Left renal pelvis (tissue), 4 donors: ENCODE measurements at regions not wholly inside any gene's neighbourhood (a gene's known extent, or its start where the extent isn't known, plus 50 kb on each side); places are given as distances from the start of the nearest gene placed in this dataset.

Source experiments
- DNase-seq, 4 donors: peaks; one replicate each; pipeline ENCODE4 v3.0.0-alpha.2; 2013; ENCODE audit warnings: low read depth in 4 of 4, low spot score in 3 of 4

DNA sequence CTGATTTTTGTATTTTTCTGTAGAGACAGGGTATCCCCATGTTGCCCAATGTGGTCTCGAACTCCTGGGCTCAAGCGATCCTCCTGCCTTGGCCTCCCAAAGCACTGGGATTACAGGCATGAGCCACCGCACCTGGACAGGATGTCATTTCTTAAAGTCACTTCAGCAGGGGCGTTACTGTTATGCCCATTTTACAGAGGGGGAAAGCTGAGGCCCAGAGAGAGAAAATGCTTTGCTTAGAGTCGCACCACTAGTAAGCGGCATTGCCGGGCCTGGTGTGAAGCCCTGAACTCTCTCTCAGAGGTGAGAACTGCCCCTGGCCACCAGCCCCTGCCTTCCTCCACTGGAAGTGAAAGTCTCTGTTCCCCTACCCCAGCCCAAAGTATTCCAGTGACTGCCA is 207.0 kb downstream of the PHETA1 start:
- DNase-seq: no peak

DNA sequence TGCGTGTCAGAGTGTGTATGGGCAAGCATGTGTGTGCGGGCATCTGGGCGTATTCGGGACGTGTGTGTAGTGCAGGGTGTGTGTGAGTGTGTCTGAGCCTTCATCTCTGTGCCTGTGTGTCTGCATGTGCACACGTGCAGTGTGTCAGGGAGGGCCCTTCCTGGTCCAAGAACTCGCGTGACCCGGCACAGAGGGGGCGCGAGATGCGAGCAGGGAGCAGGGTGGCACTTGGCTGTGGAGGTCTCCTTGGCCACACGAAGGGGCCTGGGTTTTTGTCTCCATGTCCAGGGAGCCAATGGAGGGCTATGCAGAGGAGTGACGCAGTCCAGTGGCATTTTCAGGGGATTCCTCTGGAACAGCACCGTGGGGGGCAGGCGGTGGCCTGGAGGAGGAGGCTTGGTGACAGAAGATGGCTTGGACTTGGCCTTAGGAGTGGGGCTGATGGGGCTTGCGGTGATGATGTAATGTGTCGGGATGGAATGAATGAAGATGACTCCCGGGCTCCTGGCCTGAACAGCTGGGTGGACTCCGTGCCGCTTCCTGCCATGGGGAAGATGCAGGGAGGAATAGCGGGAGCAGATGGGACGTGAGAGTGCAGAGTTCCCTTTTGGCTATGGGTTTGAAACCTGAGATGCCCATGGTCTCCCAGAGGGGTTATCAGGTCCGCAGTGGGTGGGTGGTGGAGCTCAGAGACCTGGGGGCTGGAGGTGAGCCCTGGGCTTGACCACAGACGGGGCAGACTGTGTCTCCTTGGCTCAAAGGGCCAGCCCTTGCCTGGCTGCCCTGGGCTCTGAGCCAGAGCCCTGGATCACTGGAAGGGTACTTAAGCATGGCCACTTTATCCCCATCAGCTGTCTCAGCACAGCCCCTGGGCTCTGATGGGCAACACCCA is 208.3 kb downstream of the PHETA1 start:
- no peak for DNase-seq

DNA sequence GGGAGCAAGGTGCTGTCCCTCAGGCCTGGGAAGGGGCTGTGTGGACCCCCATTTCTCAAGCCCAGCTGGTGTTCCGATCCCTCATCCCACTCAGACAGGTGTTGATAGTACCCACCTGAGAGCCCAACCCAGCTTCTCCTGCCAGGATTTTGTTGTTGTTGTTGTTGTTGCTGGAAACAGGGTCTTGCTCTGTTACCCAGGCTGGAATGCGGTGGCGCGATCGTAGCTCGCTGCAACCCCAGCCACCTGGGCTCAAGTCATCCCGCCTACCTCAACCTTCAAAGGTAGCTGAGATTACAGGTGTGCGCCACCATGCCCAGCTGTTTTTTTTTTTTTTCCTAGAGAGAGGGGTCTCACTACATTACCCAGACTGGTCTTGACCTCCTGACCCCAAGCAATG is 209.9 kb downstream of the PHETA1 start:
- no peak for DNase-seq

DNA sequence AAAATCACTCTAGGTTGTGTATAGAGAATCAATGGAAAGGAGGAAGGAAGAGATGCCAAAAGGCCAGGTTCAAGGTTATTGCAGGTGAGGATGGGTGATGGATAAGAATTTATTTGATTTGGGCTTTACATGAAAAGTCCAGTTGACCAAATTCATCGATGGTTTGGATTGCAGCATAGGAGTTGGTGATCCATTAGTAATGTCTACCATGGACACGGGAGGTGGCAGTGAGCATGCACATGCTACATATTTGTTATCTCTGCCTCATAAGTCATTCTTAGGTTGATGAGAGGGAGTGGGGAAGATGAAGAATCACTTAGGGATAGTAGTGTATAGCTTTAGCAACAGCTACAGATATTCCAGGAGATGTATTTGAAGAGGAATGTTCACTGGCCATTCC is 211.4 kb downstream of the PHETA1 start:
- DNase-seq: no peak

DNA sequence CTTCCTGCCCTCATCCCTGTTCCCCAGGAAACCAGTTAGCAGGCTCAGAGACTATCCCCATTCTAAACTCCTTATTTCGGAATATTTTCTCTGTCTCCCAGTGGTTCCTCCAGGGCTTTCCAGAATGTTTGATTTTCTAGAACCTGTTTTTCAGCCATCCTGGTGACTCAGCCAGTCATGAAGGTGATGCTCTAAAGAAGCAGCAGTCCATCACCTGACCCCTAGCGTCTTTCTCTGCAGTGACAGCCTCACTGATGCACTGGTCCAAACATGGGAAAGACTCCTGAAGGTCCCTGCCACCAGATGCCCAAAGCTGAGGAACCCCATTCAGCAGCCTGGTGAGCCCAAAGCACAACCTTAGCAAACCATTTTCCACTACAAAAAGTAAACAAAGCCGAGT is 212.6 kb downstream of the PHETA1 start:
- no peak for DNase-seq

DNA sequence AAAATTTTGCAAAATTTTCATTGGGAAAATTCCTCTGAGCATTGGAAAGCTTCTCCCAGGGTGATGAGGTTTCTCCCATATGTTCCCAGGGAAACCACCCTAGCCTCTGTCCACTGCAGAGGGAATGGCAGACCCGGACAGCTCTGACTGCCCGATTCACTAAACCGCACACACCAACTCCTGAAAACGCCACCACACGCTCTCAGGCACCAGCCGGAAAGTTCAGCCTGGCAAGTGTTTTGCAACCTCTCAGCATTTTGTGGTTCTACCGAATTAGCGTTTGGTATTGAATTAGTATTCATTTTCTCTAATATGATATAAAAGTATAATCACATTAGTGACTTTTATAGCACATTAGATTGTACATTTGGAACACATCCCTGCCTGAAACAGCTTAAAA is 213.4 kb downstream of the PHETA1 start:
- DNase-seq: no peak

DNA sequence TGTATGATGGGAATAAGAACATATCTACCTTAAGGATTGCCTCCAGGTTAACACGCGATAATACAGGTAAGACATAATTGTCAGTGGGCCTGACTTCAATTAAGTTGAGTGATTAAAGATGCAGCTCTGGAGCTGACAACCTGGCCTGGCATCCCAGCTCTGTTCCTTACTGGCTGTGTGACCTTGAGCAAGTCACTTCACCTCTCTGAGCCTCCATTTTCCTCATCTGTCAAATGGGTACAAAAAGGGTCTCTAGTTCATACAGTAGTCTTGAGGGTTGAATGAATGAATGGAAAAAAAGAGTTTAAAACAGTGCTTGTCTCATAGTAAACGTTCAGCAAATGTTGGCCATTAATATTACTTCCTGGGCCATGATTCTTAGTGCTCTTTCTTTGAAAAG is 213.9 kb downstream of the PHETA1 start:
- DNase-seq: no peak

DNA sequence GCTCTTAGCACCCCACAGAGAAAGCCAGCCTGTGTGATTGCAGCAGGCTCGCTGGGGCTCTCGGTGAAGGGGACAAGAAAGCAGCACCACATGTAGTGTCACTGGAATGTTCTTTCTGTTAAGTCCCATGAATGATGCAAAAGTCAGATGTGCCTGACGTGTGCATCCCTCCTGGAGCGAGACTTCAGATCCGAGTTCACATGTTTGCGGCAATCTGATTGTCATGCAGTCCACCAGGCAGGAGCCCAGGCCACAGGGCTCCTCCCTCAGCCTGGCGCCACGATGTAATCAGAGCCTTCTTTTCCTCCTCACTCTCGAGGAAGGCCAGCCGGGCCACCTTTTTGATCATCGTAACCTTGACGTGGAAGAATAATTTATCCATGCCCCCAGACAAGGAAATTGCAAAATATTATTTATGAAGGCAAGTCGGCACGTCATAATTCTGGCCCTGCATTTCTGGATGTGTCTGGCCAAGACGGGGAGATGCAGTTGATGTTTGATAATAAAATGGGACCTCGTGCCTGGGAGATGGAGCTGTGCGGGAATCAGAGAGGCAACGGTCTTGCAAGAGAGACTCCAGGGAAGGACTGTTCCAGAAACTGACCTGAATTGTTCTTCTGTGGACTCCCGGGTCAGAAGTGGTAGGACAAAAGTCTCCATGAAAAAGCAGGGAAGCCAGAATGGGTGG is 214.6 kb downstream of the PHETA1 start:
- DNase-seq: no peak

DNA sequence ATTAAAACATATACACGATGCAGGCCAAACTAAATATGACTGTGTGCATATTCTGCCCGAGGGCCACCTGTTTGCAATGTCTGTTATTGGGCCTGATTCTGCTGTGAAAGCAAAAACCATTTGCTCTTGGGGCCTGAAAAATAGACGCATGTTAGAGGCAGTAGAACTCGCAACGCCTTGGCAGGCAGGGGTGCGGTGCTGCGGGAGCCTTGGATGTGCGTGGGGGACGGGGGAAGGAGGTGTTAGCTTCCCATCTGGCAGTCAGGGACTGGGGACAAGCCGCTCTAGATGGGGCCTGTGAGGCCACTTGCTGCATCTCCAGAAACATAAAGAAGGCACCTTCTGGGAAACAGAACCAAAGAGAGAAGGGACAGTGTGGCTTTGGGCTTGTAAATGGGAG is 216.3 kb downstream of the PHETA1 start:
- DNase-seq: no peak

DNA sequence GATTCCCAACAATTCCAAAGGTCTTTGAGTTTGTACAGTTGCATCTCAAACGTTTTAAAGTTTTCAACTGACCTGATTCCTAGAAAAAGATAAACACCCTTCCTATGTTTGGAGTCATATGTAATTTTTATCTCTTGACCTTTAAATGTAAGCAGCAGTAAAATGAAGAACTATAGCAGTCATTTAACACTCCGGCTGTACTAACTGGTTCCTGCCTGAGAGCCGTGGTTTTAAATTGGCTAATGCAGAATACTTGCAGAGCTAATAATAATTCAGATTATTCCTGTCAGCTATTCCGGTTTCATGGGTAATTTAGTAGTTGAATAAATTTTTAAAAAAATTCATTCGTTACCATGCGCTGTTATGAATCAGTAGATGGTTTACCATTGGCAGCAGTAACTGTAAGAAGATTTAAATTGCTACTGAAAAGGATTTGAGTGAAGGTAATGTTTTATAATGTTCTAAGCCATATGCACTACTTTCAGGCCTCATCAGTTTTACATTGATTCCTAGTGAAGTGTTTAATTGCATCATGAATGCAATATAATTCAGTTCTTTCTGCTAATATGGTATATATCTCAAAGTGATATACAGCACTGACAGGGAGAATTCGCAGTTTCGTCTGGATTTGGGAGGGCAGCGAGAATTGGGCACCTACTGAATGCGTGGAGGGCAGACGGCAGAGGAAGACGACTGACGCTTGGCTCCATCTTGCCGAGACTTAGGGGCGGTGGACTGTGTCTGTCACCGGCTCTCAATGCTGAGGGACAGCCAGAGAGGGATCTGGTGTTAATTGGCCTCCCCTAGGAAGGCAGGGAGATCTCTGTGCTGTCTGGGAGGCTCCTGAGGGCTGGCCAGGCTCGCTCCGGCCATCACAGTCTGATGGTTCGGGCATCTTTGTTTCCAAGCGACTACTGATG is 217.7 kb downstream of the PHETA1 start:
- no peak for DNase-seq

DNA sequence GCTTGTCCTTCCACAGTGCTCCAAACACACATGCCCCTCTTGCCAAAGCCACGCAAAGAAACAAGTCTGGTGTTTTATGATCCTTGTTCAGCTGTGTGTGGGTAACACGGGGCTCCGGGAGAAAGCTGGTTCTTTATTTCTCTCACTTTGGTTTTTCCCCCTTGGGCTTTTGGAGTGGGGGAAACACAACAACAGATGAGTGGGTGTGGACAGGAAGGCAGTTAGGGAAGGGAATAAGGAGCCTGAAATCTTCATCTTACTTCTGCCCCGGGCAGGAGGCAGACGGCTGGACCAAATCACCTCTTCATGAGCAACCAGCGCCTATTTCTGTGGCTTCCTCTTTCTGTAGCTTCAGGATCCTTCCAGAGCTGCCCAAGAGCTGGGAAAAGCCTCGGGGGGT is 218.5 kb downstream of the PHETA1 start:
- no peak for DNase-seq

DNA sequence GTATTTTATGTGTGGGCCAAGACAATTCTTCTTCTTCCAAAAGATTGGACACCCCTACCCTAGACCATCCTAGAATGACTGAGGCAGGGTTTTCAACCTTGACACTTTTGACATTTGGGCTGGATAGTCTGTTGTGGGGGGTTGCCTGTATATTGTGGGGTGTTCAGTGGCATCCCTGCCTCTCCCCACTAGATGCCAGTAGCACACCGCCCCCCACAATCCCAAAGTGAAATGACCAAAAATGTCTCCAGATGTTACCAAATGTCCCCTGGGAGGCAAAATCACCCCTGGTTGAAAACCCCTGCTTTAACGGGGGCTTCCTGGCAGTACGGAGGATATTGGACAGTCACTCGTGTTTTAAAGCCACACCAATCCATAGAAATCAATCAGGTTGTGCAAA is 219.6 kb downstream of the PHETA1 start:
- DNase-seq: no peak

DNA sequence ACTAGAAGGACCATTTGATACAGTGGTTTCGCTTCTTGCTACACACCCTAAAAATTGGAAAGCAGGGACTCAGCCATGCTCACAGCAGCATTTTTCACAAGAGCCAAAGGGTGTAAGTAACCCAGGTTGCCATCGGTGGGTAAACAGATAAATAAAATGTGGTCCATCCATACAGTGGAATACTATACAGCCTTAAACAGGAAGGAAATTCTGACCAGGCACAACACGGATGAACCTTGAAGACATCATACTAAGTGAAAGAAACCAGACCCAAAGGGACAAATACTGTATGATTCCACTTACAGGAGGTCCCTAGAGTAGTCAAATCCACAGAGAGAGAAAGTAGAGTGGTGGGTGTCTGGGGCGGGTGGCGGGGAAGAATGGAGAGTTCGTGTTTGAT is 220.9 kb downstream of the PHETA1 start:
- no peak for DNase-seq

DNA sequence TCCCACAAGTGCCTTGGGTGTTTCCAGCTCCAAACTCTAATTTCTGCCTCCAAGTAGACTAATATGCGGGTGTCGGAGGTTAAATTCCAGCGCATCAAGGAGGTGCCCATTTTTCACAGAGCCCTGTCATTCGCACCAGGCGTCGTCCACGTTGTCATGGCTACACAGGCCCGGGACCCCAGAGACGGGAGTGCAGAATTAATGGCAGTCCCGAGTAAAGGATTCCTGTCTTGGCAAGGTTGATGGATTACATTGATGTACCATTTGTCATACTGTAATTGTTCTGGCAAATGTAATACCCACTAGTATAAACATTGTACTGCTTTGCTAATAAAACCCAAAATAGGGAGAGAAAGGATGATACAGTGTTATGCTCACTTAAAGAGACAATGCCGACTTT is 222.9 kb upstream of the MYL2 start:
- no peak for DNase-seq

DNA sequence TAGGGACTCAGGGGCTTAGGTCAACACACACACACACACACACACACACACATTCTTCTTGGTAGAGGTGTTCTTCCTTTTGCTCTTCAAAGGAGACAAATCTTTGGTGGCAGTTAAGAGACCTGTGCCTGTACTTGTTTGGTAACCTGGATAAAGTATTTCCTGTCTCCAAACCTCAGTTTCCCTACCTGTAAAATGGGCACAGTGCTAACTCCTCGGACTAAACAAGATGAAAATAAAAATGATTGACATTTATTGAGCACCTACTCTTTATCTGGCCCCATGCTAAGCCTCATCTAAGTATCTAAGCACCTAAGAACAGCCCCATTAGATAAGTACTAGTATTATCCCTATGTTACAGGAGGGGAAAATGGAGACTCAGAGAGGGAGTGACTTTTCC is 220.8 kb upstream of the MYL2 start:
- DNase-seq: no peak

DNA sequence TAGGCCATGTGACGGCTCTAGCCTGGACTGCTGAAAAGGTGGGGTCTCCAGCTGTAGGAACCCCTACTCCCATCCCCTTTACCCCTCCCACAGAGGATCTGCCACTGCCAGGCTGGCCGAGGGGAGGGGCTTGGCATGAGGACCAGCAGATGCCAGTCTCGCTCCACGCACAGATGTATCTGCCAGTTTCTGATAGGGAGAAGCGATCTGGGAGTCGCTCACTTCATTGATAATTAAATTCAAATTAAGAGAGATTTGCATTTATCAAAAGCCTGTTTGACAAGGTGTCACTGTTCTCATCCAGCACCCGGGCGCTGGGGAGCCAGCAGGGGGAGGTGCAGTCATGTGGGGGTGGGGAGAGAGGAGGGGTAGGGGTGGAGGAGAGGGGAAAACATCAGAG is 217.6 kb upstream of the MYL2 start:
- DNase-seq: no peak

DNA sequence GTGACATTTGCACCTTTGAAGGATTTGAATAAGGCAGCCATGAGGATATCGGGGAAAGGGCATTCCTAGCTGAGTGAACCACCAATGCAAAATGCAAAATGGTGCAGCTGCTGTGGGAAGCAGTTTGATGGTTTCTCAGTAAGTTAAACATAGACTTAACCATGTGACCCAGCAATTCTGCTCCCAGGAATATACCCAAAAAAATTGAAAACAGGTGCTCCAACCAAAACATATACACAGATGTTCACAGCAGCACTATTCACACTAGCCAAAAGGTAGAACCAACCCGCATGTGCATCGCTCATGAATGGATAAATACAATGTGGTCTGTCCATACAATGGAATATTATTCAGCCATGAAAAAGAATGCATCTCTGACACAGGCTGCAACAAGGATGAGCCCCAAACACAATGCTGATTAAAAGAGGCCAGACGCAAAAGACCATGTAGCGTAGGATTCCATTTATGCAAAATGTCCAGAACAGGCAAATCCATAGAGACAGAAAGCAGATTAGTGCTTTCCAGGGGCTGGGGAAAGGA is 215.0 kb upstream of the MYL2 start:
- no peak for DNase-seq

DNA sequence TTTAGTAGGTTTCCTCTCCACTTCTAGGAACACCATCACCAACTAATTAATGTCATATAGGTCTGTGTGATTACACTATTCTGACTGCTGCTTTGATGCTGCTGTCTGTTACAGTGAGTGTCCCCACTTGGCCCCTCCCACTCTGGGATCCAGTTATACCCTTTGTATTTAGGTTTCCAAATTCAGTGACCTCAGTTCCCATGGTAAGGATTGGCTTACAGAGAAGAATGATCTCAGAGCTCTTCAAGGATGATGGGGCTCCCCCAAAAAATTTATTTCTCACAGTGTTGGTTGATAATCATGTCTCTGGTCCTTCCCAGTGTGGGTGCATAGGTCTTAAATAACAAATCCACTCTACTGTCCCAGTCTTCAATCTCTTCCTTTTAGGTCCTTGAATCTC is 210.0 kb upstream of the MYL2 start:
- DNase-seq: no peak

DNA sequence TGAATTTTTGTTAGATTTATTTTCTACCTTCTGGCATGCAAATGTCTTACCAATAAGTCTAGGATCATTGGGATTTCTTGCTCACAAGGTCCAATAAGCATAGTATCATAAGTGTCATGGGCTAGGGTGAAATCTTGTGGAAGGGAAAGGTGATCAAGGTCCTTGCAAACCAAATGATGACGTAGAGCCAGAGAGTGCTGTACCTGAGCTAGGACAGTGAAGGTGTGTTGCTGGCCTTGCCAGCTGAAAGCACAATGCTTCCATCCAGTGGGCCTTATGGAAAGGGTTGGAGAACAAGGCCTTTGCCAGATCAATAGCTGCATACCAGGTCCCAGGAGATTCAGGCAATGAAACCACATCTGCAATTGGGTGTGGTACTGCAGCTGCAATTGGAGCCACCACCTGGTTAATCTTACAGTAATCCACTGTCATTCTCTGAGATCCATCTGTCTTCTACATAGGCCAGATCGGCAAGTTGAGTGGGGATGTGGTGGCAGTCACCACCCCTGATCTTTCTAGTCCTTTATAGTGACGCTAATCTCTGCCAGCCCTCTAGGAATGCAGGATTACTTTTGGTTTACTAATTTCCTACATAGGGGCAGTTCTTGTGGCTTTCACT is 208.9 kb upstream of the MYL2 start:
- DNase-seq: no peak

DNA sequence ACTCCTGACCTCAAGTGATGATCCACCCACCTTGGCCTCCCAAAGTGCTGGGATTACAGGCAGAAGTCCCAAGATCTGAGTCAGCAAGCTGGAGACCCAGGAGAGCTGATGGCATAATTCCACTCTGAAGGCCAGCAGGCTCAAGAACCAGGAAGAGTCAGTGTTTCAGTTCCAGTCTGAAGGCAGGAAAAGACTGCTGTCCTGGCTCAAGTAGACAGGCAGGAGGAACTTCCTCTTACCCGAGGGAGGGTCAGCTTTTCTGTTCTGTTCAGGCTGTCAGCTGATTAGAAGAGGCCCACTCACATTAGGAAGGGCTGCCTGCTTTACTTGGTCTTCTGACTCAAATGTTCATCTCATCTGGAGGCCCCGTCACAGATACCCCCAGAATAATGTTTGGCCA is 206.0 kb upstream of the MYL2 start:
- DNase-seq: no peak

DNA sequence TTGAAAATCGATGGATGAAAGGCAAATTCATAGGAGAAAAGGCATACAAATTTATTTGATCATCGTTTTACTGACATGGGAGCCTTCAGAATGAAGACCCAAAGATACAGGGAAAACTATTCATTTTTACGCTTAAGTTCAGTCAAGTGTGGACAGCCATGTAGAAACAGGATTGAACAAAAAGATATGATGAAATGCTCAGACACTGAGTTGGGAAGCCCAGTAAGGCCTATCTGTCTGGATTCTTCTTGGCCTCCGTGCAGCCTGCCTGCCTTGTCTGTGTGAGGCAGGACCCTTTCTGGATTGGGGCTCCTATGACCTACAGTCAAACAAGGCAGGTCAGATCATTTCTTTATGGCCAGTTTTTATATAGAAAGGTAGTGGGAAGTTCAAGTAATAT is 203.8 kb upstream of the MYL2 start:
- DNase-seq: no peak
